HG02610 (cell line): ENCODE measurements at regions not wholly inside any gene's neighbourhood (a gene's known extent, or its start where the extent isn't known, plus 50 kb on each side); places are given as distances from the start of the nearest gene placed in this dataset.
"Not testable (repeated sequence)": the region's sequence is repeated elsewhere in the genome, so short reads cannot be mapped to it uniquely, and the experiment has no call there.

Source experiments
- ATAC-seq: cut with Tn5 transposase; IDR thresholded peaks from one replicate; pipeline ENCODE4 v1.9.1; 2021; ENCODE audit warnings: mild to moderate bottlenecking, moderate library complexity; ENCODE audit not compliant: unreplicated experiment

DNA sequence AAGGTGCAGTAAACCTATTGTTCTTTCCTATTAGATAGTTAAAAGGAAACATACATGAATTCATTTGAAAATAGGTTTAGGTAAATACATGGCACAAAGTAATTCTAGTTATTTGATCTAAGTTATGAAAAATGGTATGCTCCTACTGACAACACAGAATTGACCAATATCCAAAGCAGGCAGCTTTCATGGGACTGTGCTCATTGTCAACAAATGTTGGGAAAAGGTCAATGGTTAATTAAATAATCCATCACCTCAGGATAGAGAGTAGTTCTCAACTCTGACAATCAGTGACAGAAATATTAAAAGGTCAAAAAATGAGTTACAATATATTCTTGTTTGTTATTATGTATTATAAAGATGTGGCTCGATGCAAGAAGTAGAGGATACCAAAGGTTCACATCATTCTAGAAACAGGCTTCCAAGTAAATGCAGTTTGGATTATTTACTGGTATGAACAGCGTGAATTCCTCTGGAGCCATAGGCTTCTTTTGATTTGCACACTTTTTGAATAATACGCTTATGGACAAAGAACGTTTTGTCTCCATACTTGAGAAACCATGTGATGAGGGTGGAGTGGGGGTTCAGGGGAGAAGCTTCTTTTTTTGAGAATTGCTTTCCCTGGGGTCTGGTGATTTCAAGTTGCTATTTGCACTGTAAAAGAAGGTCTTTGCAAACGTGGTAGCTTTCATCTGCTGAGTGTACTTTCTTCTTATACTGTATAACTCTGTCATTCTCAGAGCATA, 422.0 kb upstream of the ZEB2 start:
- no peak for ATAC-seq

DNA sequence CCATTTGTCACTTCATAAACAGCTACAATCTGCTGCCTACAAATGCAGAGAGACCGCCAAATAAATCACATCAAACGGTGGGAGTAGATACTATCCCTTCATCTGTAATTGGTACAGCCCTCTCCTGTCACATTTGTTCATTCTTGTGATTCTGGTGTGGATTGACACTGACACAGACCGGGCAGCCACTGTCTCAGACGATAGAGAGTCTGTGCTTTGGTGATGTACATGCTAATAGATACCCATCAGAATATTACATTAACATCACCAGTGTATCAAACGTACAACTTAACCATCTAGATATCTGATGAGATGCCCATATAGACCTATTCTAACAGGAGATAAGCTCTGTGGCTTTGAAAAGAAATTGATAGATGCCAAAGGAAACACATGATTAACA, 419.7 kb upstream of the ZEB2 start:
- ATAC-seq: no peak

DNA sequence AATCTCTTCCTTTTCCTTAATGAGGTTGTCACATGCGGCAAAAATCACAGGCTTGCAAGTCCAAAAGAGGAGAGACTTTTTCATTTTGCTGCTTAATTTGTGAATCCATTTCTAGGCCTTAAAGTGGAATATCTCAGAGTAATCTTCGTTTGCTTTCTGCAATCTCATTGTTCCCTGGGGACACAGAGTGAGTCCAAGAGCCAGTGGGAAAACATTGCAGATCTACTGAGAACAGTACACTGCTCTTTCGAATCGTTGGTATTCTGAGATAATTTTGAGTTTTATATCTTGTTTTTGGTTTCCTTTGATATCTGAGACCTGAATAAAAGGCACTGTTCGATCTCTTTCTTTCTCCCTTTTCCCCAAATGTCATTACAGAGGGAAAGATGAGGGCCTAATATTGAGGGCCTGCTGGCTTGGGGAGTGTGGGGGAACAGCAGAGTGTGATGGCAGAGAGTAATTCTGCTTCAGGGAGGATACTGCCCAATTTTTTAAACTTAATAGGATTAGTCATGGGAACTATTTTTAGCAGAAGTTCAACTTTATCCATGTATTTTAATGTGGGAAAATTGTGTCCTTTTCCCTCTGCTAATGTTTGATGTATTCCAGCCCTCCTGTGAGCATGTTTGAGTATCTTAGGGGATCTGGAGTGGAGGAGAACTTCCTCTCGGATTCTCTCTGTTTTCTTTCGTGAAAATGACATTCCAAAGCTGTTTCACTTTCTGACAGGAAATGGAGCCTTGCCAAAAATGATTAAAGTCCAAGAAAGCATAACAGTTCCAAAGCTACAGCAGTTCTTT, 418.2 kb upstream of the ZEB2 start:
- no peak for ATAC-seq

DNA sequence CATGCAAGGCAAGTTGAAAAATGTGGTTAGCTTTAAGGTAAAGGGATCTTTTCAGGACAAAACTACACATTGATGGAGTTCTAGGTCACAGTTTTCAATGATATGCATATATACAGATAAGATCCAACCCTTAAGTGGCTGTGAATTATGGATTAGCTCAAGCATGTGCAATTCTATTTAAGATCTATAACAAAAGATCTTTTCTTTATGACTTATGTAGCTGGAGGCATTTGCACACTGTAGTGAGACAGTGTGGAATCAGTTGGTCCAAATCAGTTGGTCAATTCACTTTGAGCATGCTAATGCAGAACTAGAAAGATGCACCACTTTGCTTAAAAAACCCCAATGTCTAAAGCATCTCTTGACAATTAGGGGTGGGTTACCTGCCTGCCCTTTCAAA, 417.1 kb upstream of the ZEB2 start:
- ATAC-seq: no peak

DNA sequence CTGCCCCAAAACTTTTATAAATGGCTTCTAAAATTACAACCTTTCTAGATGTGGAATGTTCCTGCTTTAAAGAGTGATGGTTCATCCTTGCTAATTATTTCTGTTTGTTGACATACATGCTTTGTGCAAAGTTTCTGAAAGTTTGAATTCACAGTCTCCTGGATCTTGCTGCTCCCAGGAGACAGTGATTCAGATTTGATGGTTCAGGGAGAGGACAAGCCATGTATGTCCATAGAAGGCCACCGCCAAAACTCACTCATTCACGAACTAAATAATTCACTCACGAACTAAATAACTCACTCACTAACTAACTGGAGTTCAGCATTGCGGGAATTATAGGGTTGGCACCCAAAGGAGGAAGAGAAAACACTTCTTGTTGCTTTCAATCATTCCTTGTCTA, 416.5 kb upstream of the ZEB2 start:
- ATAC-seq: no peak

DNA sequence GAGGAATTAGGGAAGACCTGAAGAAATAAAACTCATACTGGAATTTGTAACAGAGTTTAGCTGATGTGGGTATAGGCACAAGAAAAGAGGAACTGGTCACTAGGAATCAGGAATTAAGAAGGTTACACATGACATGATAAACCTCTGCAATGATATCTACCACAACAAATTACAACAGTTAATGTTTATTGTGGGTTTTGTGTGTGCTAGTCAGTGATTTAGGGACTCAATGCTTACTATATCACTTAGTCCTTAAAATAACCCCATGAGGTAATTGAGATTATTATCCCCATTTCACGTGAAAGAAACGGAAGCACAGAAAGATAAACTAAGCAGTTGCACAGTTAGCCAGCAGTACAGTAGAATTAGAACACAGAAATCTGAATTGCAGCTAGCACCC, 415.8 kb upstream of the ZEB2 start:
- ATAC-seq: no peak

DNA sequence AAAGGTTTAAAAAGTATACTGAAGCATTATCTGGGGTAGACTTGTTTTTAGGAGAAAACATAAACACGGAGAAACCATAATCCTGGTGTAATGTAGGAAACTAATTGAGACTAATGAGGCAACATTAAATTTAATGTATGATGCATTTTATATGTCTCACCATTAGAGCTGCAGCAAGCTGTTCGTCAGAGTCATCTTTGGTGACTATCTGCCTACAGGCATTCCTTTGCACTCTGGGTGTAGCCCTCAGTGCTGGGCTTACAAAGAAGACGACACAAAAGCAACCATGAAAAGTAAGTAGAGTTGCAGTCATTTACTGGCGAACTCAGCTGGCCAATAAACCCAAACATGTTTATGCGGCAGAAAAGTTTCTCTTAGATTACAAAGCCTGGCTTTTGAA, 415.3 kb upstream of the ZEB2 start:
- no peak for ATAC-seq

DNA sequence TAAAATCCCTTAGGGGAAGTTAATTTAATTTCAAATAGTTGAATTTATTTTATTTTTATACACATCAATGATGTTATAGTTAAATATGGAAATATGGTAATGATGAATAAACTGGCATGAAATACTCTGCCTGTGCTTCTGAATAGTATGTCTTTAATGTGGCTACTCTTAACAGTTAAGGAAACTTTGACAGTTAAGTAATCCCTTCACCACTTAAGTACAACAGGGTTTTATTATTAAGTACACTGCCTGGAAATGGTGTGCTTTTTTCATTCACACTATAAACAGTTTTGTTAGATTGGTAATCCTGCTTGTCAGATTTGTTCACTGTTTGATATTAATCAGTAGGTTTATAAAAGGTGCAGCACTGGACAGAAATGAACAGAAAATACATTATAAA, 412.0 kb upstream of the ZEB2 start:
- no peak for ATAC-seq

DNA sequence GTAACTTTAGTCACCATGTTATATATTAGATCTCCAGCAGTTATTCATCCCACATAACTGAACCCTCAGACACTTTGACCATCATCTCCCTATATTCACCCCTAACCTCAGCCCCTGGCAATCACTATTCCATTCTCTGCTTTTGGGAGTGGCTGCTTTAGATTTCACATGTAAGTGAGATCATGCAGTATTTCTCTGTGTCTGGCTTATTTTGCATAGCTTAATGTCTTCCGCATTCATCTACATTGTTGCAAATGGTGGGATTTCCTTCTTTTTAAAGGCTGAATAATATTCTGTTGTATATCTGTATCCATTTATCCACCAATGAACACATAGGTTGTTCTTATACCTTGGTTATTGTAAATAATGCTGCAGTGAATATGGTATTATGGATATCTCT, 411.6 kb upstream of the ZEB2 start:
- no peak for ATAC-seq

DNA sequence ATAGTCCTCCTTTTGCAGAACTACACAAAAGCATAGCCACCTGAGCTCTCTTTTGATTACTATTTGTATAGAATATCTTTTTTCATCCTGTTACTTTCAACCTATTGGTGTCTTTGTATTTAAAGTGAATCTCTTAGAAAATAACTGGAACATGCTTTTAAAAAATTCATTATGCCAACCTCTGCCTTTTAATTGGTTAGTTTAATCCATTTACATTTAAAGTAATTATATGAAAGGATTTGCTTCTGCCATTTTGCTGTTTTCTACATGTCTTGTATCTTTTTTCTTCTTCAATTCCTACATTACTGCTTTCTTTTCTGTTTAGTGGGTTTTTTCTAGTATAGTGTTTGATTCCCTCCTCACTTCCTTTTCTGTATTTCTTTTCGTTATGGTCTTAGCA, 407.5 kb upstream of the ZEB2 start:
- no peak for ATAC-seq

DNA sequence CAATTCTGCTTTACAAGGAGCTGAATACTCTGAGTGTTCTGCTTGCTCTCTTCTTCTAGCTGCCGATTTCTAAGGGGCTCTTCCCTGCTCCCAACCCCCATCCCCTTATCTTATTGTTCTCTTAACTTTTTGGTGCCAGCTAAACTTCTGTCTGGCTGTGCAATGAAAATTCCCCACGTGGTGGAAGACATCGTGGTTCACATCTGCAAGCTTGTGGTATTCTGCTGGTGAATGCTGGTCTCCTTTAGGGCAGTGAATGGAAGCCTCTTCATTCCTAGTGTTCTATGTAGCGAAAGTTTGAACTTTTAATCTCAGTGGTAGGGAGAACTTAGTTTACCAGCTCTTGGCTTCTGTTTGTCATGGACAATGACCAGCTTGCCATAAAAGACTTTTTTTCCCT, 406.0 kb upstream of the ZEB2 start:
- no peak for ATAC-seq

DNA sequence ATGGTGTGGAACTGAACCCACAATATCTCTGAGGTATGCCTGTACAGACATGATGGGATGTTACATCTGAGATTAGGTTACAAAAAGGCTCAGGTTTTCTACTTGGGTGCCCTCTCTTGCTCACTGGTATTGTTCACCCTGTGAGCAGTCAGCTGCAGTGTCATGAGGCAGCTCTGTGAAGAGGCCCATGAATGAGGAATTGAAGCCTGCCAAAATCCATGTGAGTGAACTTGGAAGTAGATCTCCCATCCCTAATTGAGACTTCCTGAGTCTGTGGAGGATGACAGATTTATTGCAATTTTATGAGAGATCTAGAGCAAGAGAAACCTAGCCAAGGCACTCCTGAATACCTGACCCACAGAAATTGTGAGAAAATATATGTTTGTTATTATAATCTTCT, 404.9 kb upstream of the ZEB2 start:
- ATAC-seq: no peak

DNA sequence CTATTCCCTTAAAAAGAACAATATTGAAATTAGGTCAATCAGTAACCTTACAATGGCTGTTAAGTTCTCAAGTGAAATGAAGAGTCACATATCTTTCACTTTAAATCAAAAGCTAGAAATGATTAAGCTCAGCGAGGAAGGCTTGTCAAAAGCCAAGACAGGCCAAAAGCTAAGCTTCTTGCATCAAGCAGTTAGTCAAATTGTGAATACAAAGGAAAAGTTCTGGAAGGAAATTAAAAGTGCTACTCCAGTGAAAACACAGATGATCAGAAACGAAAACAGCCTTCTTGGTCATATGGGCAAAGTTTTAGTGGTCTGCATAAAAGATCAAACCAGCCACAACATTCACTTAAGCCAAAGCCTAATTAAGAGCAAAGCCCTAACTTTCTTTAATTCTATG, 402.6 kb upstream of the ZEB2 start:
- no peak for ATAC-seq

DNA sequence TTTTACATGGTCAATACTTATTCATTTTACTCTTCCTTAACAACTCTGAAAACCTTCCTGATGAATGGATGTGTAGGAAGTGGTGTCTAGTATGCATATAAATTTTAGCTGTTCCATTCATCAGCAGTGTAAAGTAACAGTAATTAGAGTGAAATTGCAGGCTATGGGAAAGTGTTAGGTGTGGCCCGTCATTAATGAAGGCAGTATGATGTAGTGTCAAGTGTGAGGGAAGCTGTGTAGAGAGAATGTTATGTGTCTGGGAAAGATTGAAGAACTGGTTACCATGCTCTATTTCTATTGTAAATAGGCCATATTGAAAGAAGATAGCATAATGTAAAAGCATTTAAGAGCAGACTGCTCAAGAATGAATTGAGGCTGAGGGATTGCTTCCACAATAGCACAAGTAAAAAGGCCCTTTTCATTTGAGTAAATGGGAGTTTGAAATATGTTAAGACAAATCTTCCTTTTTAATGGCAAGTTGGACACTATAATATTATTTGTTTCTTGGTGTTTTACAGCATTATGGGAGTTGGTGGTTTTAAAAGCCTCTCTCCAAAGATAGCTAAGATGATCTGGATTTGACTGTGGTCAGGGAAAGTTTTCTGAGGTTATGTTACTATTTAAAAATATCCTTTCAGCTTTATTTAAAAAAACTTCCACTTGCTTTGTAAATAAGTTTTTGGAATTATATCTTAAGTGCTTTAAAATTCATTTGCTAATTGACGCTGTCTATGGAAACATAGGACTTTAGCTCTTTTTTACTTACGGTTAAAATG, 401.0 kb upstream of the ZEB2 start:
- ATAC-seq: no peak

DNA sequence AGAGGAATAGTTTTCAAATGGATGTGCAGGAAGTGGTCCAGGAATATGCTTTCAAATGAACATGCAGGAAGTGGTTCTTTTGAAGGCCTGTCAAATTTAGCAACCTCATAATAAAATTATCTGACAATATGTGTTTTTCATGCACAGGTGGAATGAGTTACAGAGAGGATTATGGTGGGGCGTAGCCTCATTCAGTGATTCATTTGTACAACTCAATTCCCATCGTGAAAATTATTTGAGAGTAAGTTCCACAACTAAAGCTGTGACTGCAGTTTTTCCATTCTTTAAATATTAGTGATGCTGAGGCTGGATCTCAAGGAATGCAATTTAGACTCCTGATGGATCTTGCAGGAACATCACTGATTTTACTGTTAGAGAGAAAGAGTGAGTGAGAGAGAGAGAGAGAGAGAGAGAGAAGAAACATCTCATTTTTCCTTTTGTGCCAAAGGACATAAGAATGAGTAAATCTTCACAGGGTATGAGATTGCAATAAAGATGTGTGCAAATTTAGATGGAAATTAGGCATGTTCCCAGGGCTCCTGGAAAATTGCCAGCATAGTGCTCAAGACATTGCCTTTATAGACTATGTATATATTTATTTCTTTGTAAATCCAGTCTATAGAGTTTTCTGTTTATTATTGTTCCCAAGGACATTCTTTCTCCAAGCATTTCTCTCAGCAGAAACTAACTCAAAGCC, 394.9 kb upstream of the ZEB2 start:
- no peak for ATAC-seq

DNA sequence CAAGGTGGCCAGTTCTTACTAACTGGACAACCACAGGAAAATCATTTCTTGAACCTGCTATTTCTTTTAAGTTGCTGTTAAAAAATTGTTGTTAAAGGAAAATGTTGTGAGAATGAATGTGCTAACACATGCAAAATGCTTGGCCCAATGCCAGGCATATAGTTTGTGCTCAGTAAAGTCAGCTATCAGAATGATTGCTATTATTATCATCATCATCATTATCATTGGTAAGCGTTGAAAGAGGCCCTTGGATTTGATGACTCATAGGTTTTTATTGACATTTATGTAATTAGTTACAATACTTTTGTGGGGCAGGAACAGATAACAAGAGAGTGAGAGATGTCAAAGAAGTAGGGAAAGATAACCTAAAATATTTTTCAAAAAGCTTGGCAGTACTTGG, 394.2 kb upstream of the ZEB2 start:
- no peak for ATAC-seq

DNA sequence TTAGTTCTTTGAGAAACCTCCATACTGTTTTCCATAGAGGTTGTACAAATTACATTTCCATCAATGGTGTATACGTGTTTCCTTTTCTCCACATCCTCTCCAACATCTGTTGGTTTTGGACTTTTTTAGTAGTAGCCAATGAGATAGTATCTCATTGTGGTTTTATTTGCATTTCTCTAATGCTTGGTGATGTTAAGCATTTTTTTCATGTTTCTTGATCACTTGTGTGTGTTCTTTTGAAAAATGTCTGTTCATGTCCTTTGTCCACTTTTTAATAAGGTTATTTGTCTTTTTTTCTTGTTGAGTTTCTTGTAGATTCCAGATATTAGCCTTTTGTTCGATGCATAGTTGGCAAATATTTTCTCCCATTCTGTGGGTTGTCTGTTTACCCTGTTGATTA, 392.3 kb upstream of the ZEB2 start:
- ATAC-seq: no peak

DNA sequence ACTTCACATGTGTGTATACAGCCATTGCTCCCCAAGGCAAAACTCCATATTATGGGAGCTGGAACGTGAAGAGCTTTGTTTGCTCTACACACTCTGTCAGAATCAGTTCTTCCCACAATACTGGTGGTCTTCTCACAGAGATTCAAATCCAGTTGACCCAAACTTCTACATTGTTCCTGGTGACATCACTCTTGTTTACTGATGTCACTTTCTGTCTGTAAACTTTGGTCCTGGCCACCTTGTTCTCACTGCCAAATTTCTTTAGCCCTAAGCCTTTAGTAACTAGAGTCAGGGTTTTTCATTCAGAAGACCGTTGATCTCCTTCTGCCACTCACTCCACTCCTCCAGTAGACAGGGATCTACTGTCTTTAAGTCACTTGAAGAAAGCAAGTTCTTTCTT, 386.0 kb upstream of the ZEB2 start:
- no peak for ATAC-seq

DNA sequence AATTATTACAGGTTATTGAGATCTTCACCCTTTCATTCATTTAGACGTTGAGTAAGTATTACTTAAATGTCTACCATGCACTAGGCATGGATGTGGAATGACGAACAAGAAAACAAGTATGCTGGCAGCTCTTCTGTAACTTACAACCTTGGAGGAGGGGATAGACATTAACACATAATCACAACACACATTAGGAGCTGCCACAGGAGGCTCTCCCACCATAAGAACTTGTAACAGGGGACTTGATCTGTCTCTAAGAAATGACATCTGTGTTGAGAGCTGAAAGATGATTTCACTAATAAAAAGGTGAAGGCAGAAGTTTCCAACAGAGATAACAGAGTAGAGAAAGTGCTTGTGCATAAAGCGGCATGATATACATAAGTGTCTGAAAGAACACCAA, 384.7 kb upstream of the ZEB2 start:
- no peak for ATAC-seq

DNA sequence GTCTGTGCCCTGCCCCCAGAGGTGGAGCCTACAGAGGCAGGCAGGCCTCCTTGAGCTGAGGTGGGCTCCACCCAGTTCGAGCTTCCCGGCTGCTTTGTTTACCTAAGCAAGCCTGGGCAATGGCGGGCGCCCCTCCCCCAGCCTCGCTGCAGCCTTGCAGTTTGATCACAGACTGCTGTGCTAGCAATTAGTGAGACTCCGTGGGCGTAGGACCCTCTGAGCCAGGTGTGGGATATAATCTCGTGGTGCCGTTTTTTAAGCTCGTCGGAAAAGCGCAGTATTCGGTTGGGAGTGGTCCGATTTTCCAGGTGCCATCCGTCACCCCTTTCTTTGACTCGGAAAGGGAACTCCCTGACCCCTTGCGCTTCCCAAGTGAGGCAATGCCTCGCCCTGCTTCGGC, 383.1 kb upstream of the ZEB2 start:
- ATAC-seq: not testable (repeated sequence)

DNA sequence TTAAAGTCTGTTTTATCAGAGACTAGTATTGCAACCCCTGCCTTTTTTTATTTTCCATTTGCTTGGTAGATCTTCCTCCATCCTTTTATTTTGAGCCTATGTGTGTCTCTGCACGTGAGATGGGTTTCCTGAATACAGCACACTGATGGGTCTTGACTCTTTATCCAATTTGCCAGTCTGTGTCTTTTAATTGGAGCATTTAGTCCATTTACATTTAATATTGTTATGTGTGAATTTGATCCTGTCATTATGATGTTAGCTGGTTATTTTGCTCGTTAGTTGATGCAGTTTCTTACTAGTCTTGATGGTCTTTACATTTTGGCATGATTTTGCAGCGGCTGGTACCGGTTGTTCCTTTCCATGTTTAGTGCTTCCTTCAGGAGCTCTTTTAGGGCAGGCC, 381.5 kb upstream of the ZEB2 start:
- not testable (repeated sequence) for ATAC-seq
